ENCODE measurements at regions not wholly inside any gene's neighbourhood (a gene's known extent, or its start where the extent isn't known, plus 50 kb on each side); places are given as distances from the start of the nearest gene placed in this dataset.
A peak's percentile ranks its signal among the peaks of the same experiment; 100 is the strongest.

GRCh38 chr9:108643731-108644510, 211.9 kb downstream of the ACTL7B start:
- ATAC-seq = peak; percentile 32

GRCh38 chr9:108642871-108643270, 212.9 kb downstream of the ACTL7B start:
- ATAC-seq = no peak

- no peak for ATAC-seq
Observed at GRCh38 chr9:108640230-108640629, 215.6 kb downstream of the ACTL7B start.

GRCh38 chr9:108639696-108640095, 216.1 kb downstream of the ACTL7B start:
- no peak for ATAC-seq

GRCh38 chr9:108639091-108639490, 216.7 kb downstream of the ACTL7B start:
- ATAC-seq = no peak

- ATAC-seq = no peak
Observed at GRCh38 chr9:108637340-108637739, 218.4 kb downstream of the ACTL7B start.

- ATAC-seq = no peak
Observed at GRCh38 chr9:108636013-108636412, 219.8 kb downstream of the ACTL7B start.

GRCh38 chr9:108634672-108635462, 220.9 kb downstream of the ACTL7B start:
- peak; percentile 90 for ATAC-seq

GRCh38 chr9:108634204-108634603, 221.6 kb downstream of the ACTL7B start:
- ATAC-seq = peak; percentile 77

GRCh38 chr9:108631496-108632285, 224.1 kb downstream of the ACTL7B start:
- no peak for ATAC-seq

- no peak for ATAC-seq
Observed at GRCh38 chr9:108628316-108628715, 227.5 kb downstream of the ACTL7B start.

- ATAC-seq = no peak
Observed at GRCh38 chr9:108626743-108627142, 229.0 kb downstream of the ACTL7B start.

- peak; percentile 63 for ATAC-seq
Observed at GRCh38 chr9:108621991-108622855, 233.6 kb downstream of the ACTL7B start.

GRCh38 chr9:108620767-108621166, 235.0 kb downstream of the ACTL7B start:
- no peak for ATAC-seq

GRCh38 chr9:108618906-108619550, 236.8 kb downstream of the ACTL7B start:
- no peak for ATAC-seq

GRCh38 chr9:108617676-108618075, 238.1 kb downstream of the ACTL7B start:
- no peak for ATAC-seq

- no peak for ATAC-seq
Observed at GRCh38 chr9:108615152-108615551, 240.6 kb downstream of the ACTL7B start.

- no peak for ATAC-seq
Observed at GRCh38 chr9:108612513-108612912, 243.3 kb downstream of the ACTL7B start.

- ATAC-seq = no peak
Observed at GRCh38 chr9:108609897-108610253, 245.9 kb downstream of the ACTL7B start.

- ATAC-seq = peak; percentile 59
Observed at GRCh38 chr9:108609227-108609896, 246.4 kb downstream of the ACTL7B start.

- ATAC-seq = peak; percentile 58
Observed at GRCh38 chr9:108607607-108608006, 248.2 kb downstream of the ACTL7B start.
